ENCODE measurements at regions not wholly inside any gene's neighbourhood (a gene's known extent, or its start where the extent isn't known, plus 50 kb on each side); places are given as distances from the start of the nearest gene placed in this dataset.

- no peak for TF ChIP-seq CTCF (IDR thresholded peaks at IDR 0.05)
- TF ChIP-seq POLR2A (IDR thresholded peaks at IDR 0.05): no peak
Measured at GRCh38 chr17:69898601-69899000, 176.4 kb upstream of the KCNJ16 start.

Data from adrenal gland (tissue), 5 donors.